ACHN (cell line): ENCODE measurements at regions not wholly inside any gene's neighbourhood (a gene's known extent, or its start where the extent isn't known, plus 50 kb on each side); places are given as distances from the start of the nearest gene placed in this dataset.

Experiments used
- DNase-seq: peaks from one replicate; pipeline ENCODE4 v3.0.0-alpha.2; 2015
- in situ Hi-C: cut with HindIII; loops from 2 replicates; pipeline ENCODE4 v1.10.0; 2017; ENCODE audit warnings: low sequenced_read_pairs, low pct_ligation_motif_present, low pct_unique_long_range_greater_than_20kb

- DNase-seq, result no peak
- in situ Hi-C loops, result no loop called here
Measured at GRCh38 chr18:40937386-40937785, 1017.6 kb upstream of the PIK3C3 start.

DNA sequence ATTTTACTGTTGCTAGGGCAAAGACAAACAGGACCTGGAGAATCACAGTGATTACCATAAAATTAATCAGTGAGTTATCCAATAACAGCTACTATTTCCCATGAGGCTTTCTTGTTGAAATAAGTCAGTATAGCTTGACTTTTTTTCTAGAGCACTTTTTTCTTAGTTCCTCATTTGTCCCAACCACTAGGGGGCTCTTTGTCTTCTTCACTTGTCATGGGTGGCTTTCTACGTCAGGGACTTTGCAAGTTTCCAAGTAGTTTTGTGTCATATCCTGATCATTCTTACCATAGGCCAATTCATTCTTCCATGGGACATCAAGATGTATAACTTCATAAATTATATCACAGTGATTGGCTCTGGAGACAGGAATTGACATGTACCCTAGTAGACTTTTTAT is 1019.6 kb upstream of the PIK3C3 start:
- DNase-seq, result peak; percentile 54
- in situ Hi-C loops, result no loop called here

- in situ Hi-C loops, result no loop called here
- no peak for DNase-seq
Measured at GRCh38 chr18:40932862-40933261, 1022.2 kb upstream of the PIK3C3 start.

- no peak for DNase-seq
- in situ Hi-C loops, result no loop called here
Measured at GRCh38 chr18:40930211-40930882, 1024.7 kb upstream of the PIK3C3 start.

DNA sequence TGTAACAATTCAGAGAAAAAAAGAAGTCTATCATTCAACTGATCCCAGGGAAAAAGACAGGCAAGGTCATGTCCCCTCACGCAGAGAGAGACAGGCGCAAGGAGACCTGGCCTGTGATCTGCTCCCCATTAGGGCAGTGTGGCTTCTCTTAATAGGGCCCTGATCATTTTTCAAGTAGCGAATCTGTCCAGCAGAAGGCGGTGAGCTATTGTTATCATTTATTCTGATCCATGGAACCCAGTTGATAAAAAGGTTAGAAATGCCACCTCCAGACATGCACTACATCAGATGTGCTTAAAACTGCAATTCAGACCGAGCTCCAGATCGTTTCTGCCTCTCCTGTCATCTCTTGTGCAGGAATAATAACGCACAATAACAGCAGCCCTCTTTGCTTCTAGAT is 1025.6 kb upstream of the PIK3C3 start:
- in situ Hi-C loops, result no loop called here

GRCh38 chr18:40926679-40927078 is 1028.4 kb upstream of the PIK3C3 start:
- in situ Hi-C loops, result no loop called here
- DNase-seq, result no peak

More for the DNA sequence above, 1025.6 kb upstream of the PIK3C3 start:
- no peak for DNase-seq

- no peak for DNase-seq
- in situ Hi-C loops, result no loop called here
Measured at GRCh38 chr18:40925071-40925541, 1029.9 kb upstream of the PIK3C3 start.

DNA sequence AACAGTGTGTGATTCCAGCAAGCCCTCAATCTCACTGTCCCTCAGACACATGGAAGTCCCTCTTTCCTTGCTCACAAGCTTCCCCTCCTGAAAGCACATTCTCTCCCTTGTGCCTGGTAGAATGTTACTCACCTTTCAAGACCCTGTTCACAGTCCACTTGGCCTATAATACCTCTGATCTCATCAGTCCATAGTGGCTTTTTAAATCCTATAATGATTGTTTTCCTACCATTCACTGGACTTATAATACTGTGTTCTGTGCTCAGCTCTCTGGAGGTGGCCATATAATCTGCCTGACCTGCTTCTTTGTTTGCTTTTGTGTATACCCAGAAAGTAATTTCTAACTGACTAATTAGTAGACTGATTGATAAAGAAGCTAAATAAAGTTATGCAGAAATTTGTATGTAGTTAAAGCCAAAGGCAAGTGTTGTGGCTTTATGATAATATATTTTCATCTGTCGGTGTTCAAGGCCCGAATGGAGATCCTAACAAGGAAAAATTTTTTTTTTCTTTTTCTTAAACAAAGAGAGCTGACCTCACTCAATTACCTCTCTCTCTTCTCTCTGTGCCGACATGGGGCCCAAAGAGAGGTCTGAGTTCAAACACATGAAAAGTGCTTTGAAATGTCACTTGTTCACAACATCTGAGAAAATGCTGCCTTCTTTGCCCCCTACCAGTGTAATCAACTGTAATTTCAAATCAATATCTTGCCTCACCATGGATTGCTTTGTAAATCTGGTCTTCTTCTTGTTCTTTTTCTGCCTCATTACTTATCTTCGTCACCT is 1033.0 kb upstream of the PIK3C3 start:
- DNase-seq, result no peak

DNA sequence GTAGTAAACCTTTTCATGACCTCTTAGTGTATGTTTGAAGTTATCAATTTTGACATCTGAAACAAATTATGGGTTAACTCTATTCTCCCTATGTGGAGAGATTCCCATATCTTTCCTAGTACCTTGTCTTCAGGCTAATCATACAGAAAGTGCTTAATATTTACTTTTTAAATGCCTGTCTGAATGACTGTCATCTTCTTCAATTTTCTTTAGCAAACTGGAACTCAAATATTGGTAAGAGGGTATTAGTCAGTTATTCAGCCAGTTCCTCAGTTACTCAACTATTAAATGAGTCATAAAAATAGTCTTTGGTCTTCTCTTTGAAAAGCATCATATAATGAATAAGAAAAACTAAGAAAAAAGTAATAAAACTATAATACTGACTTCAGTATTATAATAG is 1038.0 kb upstream of the PIK3C3 start:
- no peak for DNase-seq

More for the DNA sequence above, 1033.0 kb upstream of the PIK3C3 start:
- in situ Hi-C loops, result no loop called here

GRCh38 chr18:40915724-40916123 is 1039.3 kb upstream of the PIK3C3 start:
- in situ Hi-C loops, result no loop called here
- no peak for DNase-seq

More for the DNA sequence above, 1038.0 kb upstream of the PIK3C3 start:
- in situ Hi-C loops, result no loop called here

- DNase-seq, result no peak
- in situ Hi-C loops, result no loop called here
Measured at GRCh38 chr18:40911582-40912254, 1043.3 kb upstream of the PIK3C3 start.

- in situ Hi-C loops, result no loop called here
- no peak for DNase-seq
Measured at GRCh38 chr18:40911041-40911440, 1044.0 kb upstream of the PIK3C3 start.

DNA sequence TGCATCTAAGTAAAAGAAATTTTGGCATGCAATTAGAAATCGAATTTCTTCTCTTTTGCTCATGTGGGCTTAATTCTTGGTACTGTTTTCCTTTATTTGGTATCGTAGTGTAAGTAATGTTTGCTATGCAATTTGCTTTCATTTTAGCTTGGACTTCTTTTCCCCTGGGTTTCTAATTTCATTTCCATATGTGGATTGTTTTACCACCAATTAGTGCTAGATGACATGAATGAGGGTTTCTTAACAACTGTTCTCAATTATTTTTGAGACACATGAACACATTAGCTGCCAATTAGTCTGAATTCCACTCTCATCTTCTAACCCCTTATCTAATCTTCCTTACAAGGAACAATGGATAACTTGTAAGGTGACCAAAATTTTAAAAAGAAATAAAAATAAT is 1047.2 kb upstream of the PIK3C3 start:
- in situ Hi-C loops, result no loop called here
- no peak for DNase-seq

GRCh38 chr18:40904295-40904694 is 1050.7 kb upstream of the PIK3C3 start:
- no peak for DNase-seq
- in situ Hi-C loops, result no loop called here

DNA sequence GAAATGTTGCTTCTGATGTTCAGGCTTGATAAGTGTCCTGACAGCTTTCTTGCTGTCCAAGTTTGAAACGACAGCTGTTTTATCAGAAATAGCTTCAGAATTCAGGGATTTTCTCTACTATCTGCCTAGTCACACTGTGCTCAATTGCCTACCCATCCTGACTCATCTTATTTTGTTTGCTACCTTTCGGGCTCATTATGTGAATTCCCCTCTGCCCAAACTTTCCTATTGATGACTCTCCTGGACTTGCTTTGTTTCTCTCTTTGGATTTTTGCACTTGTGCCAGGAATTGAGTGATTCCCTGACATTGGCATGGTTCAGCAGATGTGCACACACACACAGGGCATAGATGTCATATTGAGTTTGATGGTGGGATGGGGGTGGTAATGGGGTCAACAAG is 1052.6 kb upstream of the PIK3C3 start:
- in situ Hi-C loops, result no loop called here
- DNase-seq, result no peak

GRCh38 chr18:40897884-40898283 is 1057.2 kb upstream of the PIK3C3 start:
- in situ Hi-C loops, result no loop called here
- DNase-seq, result no peak

DNA sequence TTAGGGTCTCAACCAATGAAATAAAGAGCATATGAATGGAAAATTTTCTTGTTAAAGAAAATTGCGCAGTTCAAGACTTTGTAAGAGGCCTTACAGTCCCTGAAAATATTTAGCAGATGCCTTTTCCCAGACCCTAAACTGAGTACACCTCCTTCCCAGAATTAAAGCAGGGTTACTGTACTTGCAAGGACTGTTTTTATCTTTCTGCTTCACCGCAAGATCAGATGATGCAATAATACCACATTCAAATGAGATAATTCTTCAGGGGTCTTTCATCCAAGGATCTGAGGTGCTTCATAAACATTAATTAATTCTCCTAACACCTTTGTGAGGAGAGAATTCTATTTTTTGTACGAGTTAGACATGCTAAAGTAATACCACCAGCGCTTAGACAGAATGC is 1071.8 kb upstream of the PIK3C3 start:
- in situ Hi-C loops, result no loop called here
- no peak for DNase-seq

DNA sequence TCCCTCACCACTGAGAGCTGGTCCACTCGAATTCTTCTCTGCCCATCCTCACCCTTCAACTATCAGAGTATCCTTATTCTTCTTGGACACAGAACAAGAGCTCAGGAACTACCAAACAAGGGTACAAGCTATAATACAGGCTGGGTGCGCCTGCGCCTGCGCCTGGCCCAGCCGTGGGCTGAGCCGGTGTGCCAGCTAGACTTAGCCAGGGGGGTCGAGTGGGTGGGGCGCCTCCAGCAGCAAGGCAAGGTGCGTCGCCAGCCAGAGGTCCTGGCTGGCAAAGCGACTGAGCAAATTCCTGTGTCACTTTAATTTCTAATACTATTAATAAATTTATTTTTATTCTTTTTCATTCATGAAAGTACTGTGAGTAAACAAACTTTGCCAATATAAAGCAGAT is 1072.6 kb upstream of the PIK3C3 start:
- in situ Hi-C loops, result no loop called here
- no peak for DNase-seq

DNA sequence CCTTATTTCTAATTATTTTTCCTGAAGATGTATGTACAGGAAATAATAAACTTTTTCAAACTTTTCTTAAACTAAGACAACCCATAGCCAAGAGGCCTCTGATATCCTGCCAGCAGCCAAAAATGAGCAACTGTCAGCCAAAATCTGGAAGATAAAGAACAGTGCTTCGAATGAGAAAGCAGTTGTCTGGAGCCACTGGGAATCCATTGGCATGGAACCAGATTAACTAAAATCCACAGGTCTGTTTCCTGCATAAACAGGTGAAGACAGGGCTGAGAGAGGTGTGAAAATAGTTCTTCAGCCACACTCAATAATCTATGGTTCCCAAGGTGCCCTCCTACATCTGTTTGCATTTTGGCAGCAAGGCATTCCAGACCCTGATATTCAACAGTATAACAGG is 1076.7 kb upstream of the PIK3C3 start:
- in situ Hi-C loops, result no loop called here
- DNase-seq, result no peak
